H1 (cell line): ENCODE measurements at regions not wholly inside any gene's neighbourhood (a gene's known extent, or its start where the extent isn't known, plus 50 kb on each side); places are given as distances from the start of the nearest gene placed in this dataset.

Experiments
- CTCF ChIA-PET: fragments of 300-600 bp; sonication (Branson Sonifier 250); formaldehyde crosslinking; loops from one replicate; lab custom pipeline; 2021; ENCODE audit not compliant: partially characterized antibody; lab: Charles Lee
- POLR2A ChIA-PET: fragments of 300-600 bp; sonication (Branson Sonifier 250); formaldehyde crosslinking; loops from one replicate; lab custom pipeline; 2021; ENCODE audit warnings: inconsistent platforms; ENCODE audit not compliant: partially characterized antibody; lab: Charles Lee
- DNase-seq, 2 experiments: peaks; one replicate each; pipeline versions ENCODE4 v3.0.0 to v3.0.0-alpha.2; 2010 to 2022; ENCODE audit warnings: low spot score in 2 of 2, low read depth in 1 of 2, mixed read lengths in 1 of 2
- FAIRE-seq: peaks from 2 replicates; lab custom pipeline; 2011; peaks lifted over from hg19 to GRCh38; lab: Jason Lieb, UNC
- H2AFZ ChIP-seq: 2 replicates; pipeline ENCODE4 v1.8.1; 2012; ENCODE audit warnings: low read length, inconsistent platforms
- H2AK5ac ChIP-seq: 2 replicates; pipeline ENCODE4 v1.6.1; 2013; ENCODE audit warnings: low read depth, low read length
- H2BK120ac ChIP-seq: replicated peaks from 2 replicates; pipeline ENCODE3; 2013; ENCODE audit warnings: low read depth, low read length, inconsistent platforms
- H2BK12ac ChIP-seq: 2 replicates; pipeline ENCODE4 v1.6.1; 2013; ENCODE audit warnings: low read depth, low read length
- H2BK15ac ChIP-seq: 2 replicates; pipeline ENCODE4 v1.6.1; 2013; ENCODE audit warnings: low read length
- H2BK20ac ChIP-seq: 2 replicates; pipeline ENCODE4 v1.6.1; 2013; ENCODE audit warnings: low read length
- H2BK5ac ChIP-seq: 2 replicates; pipeline ENCODE4 v1.6.1; 2013; ENCODE audit warnings: low read depth, low read length
- H3K14ac ChIP-seq: 2 replicates; pipeline ENCODE4 v1.6.1; 2013; ENCODE audit warnings: inconsistent platforms; ENCODE audit not compliant: insufficient read length
- H3K18ac ChIP-seq: 2 replicates; pipeline ENCODE4 v1.6.1; 2013; ENCODE audit warnings: low read length; ENCODE audit errors: extremely low read depth
- H3K23ac ChIP-seq: 2 replicates; pipeline ENCODE4 v1.6.1; 2013; ENCODE audit warnings: inconsistent platforms; ENCODE audit not compliant: insufficient read length
- H3K23me2 ChIP-seq: 2 replicates; pipeline ENCODE4 v1.6.1; 2013; ENCODE audit warnings: low read depth, low read length
- H3K27ac ChIP-seq: 2 replicates; pipeline ENCODE4 v1.6.1; 2011; ENCODE audit warnings: low read depth, low read length, inconsistent platforms
- H3K27me3 ChIP-seq, 4 experiments: replicated peaks in 1 of 4; 1 replicate in 1 of 4; 2 replicates in 3 of 4; pipeline versions ENCODE4 v1.6.1 to v1.8.1; 2011 to 2013; ENCODE audit warnings: low read length in 3 of 4, mild to moderate bottlenecking in 3 of 4, inconsistent platforms in 2 of 4, mixed read lengths in 2 of 4, moderate library complexity in 1 of 4; ENCODE audit not compliant: control insufficient read depth in 3 of 4, insufficient read depth in 3 of 4; ENCODE audit errors: extremely low read depth in 1 of 4
- H3K36me3 ChIP-seq, 4 experiments: 2 replicates each; pipeline versions ENCODE4 v1.6.1 to v1.8.1; 2011 to 2013; ENCODE audit warnings: mild to moderate bottlenecking in 4 of 4, low read length in 3 of 4, moderate library complexity in 2 of 4, control low read depth in 1 of 4, inconsistent platforms in 1 of 4; ENCODE audit not compliant: insufficient read depth in 4 of 4, control insufficient read depth in 2 of 4
- H3K4ac ChIP-seq: replicated peaks from 2 replicates; pipeline ENCODE3; 2013; ENCODE audit warnings: low read length, low read depth, mixed read lengths, inconsistent platforms; ENCODE audit not compliant: insufficient read length
- H3K4me1 ChIP-seq, 4 experiments: replicated peaks in 1 of 4; 1 replicate in 1 of 4; 2 replicates in 3 of 4; pipeline versions ENCODE4 v1.6.1 to v1.8.1; 2011 to 2013; ENCODE audit warnings: low read length in 3 of 4, inconsistent platforms in 2 of 4, mixed read lengths in 1 of 4; ENCODE audit not compliant: insufficient read depth in 4 of 4, control insufficient read depth in 3 of 4
- H3K4me2 ChIP-seq, 2 experiments: 2 replicates each; pipeline versions ENCODE4 v1.6.1 to v1.8.1; 2011 to 2013; ENCODE audit warnings: low read depth in 2 of 2, low read length in 2 of 2, control low read depth in 1 of 2, inconsistent platforms in 1 of 2, mild to moderate bottlenecking in 1 of 2; ENCODE audit not compliant: insufficient read depth in 1 of 2
- H3K4me3 ChIP-seq, 4 experiments: fragments of 200-600, 300-600 bp in 1 of 4; sonication (generic), shearing (Covaris generic), sonication (Bioruptor Twin) in 1 of 4; 2 replicates each; pipeline versions ENCODE4 v1.5.1 to v1.8.1; 2011 to 2016; ENCODE audit warnings: low read length in 4 of 4, low read depth in 3 of 4, control low read depth in 2 of 4, inconsistent platforms in 2 of 4, mild to moderate bottlenecking in 2 of 4, mixed read lengths in 1 of 4, moderate library complexity in 1 of 4; ENCODE audit not compliant: insufficient read depth in 2 of 4; ENCODE audit errors: extremely low read depth in 1 of 4
- H3K56ac ChIP-seq: replicated peaks from 2 replicates; pipeline ENCODE3; 2013; ENCODE audit warnings: low read depth, mild to moderate bottlenecking, mixed read lengths, low read length, inconsistent platforms; ENCODE audit not compliant: insufficient read length
- H3K79me1 ChIP-seq: 2 replicates; pipeline ENCODE4 v1.6.1; 2013; ENCODE audit warnings: low read depth, low read length, control low read depth
- H3K79me2 ChIP-seq, 2 experiments: 2 replicates each; pipeline versions ENCODE4 v1.6.1 to v1.8.1; 2012 to 2013; ENCODE audit warnings: low read length in 2 of 2, mild to moderate bottlenecking in 2 of 2, inconsistent platforms in 1 of 2; ENCODE audit not compliant: insufficient read depth in 2 of 2, control insufficient read depth in 1 of 2
- H3K9ac ChIP-seq, 4 experiments: replicated peaks in 1 of 4; 1 replicate in 1 of 4; 2 replicates in 3 of 4; pipeline versions ENCODE4 v1.6.1 to v1.8.1; 2011 to 2013; ENCODE audit warnings: low read depth in 3 of 4, low read length in 3 of 4, control low read depth in 2 of 4, mild to moderate bottlenecking in 2 of 4, moderate library complexity in 2 of 4, inconsistent platforms in 1 of 4; ENCODE audit errors: extremely low read depth in 1 of 4
- H3K9me3 ChIP-seq, 2 experiments: 2 replicates each; pipeline versions ENCODE4 v1.6.1 to v1.8.1; 2012 to 2013; ENCODE audit warnings: mild to moderate bottlenecking in 2 of 2, moderate library complexity in 2 of 2, control low read depth in 1 of 2, inconsistent platforms in 1 of 2, low read depth in 1 of 2, low read length in 1 of 2, mixed read lengths in 1 of 2; ENCODE audit not compliant: insufficient read depth in 2 of 2
- H4K20me1 ChIP-seq, 2 experiments: replicated peaks in 1 of 2; 2 replicates each; pipeline versions ENCODE3 to v1.8.1; 2011 to 2013; ENCODE audit warnings: inconsistent platforms in 2 of 2, low read length in 2 of 2, mild to moderate bottlenecking in 1 of 2; ENCODE audit not compliant: insufficient read depth in 2 of 2, control insufficient read depth in 1 of 2
- H4K5ac ChIP-seq: 2 replicates; pipeline ENCODE4 v1.6.1; 2013; ENCODE audit warnings: low read length, low read depth, mixed read lengths, inconsistent platforms; ENCODE audit not compliant: insufficient read length
- H4K8ac ChIP-seq: 2 replicates; pipeline ENCODE4 v1.8.0; 2013; ENCODE audit warnings: mild to moderate bottlenecking, moderate library complexity, low read length, inconsistent platforms; ENCODE audit not compliant: insufficient read depth; ENCODE audit errors: extremely low read depth
- H4K91ac ChIP-seq: replicated peaks from 2 replicates; pipeline ENCODE3; 2013; ENCODE audit warnings: low read length, mixed read lengths, inconsistent platforms; ENCODE audit not compliant: insufficient read length
- ASH2L ChIP-seq: fragments of 200-600, 300-600 bp; sonication (generic); IDR thresholded peaks from one replicate; pipeline ENCODE4 v1.7.1; 2017; ENCODE audit warnings: low read length
- WGBS, 2 experiments: shearing (Covaris generic) in 1 of 2; methylation state at CpG; one replicate each; pipeline versions ENCODE4 v1.1.6 to v1.1.7; 2013 to 2015; ENCODE audit warnings: low lambda C conversion rate in 2 of 2, mixed read lengths in 2 of 2, inconsistent platforms in 1 of 2, low coverage in 1 of 2, missing lambda C conversion rate in 1 of 2; ENCODE audit not compliant: insufficient replicate concordance in 2 of 2, insufficient coverage in 1 of 2, insufficient read length in 1 of 2; ENCODE audit errors: extremely low coverage in 1 of 2, missing lambda C conversion rate in 1 of 2; 5-methylcytosine and 5-hydroxymethylcytosine counted together

GRCh38 chr17:33751702-33752065, 458.6 kb upstream of the ASIC2 start:
- H3K4me2 ChIP-seq, result peak overlapping the region; percentile 5 to 60
- no peak overlapping the region for H3K9ac ChIP-seq
- H4K8ac ChIP-seq, result no peak overlapping the region
- peak overlapping the region in 1 of 4 experiments; percentile 51; a peak in 2 of 8 replicates for H3K4me3 ChIP-seq
- H2BK5ac ChIP-seq, result no peak overlapping the region
- H3K27me3 ChIP-seq, result peaks cover 5 to 23% (median 16%) of the 10 kb centered on the region in 4 experiments
- no peak overlapping the region for H2BK20ac ChIP-seq
- no peak overlapping the region; the same call in 1 of the 2 replicates for H2BK12ac ChIP-seq
- H2BK120ac ChIP-seq, result no peak overlapping the region
- no peak overlapping the region for H3K56ac ChIP-seq
- peak overlapping the region; percentile 79; the same call in 1 of the 2 replicates for H3K18ac ChIP-seq
- H3K36me3 ChIP-seq, result no peaks in the 10 kb centered on the region
- no peak for TF ChIP-seq ASH2L
- H3K23me2 ChIP-seq, result no peaks in the 10 kb centered on the region
- no peak overlapping the region for H3K27ac ChIP-seq
- POLR2A ChIA-PET, result no interaction called here
- CTCF ChIA-PET, result interaction anchor here (0.7 to 4.7 kb wide), 15 partner anchors 14 to 394 kb away, joined by 3 to 52 read pairs (median 4); no protein-coding TSS in a partner anchor
- H3K4me1 ChIP-seq, result peaks cover 5 to 13% (median 8%) of the 10 kb centered on the region in 4 experiments
- no peak overlapping the region for H3K23ac ChIP-seq
- no peaks in the 10 kb centered on the region for H4K20me1 ChIP-seq
- H4K5ac ChIP-seq, result no peak overlapping the region
- H3K9me3 ChIP-seq, result peaks cover 4 to 6% of the 10 kb centered on the region in 2 experiments; a peak in 2 of 4 replicates
- no peak overlapping the region for H3K4ac ChIP-seq
- FAIRE-seq (no peak), DNase-seq (no peak)
- no peak overlapping the region for H2BK15ac ChIP-seq
- H4K91ac ChIP-seq, result no peak overlapping the region
- 26% methylated on average over 5 of the region's 5 CpGs; no CpG with 5 or more reads in 1 of the 2 experiments for WGBS, 2 experiments
- H3K14ac ChIP-seq, result no peak overlapping the region
- no peak overlapping the region for H2AFZ ChIP-seq
- no peaks in the 10 kb centered on the region; a peak in 1 of 4 replicates for H3K79me2 ChIP-seq
- no peaks in the 10 kb centered on the region for H3K79me1 ChIP-seq
- H2AK5ac ChIP-seq, result peak overlapping the region; percentile 95; the same call in 1 of the 2 replicates
